Activated CD8-positive, alpha-beta T cell treated with anti-CD3 and anti-CD28 coated beads for 36 hours (primary cell): ENCODE measurements at regions not wholly inside any gene's neighbourhood (a gene's known extent, or its start where the extent isn't known, plus 50 kb on each side); places are given as distances from the start of the nearest gene placed in this dataset.
"Not testable (repeated sequence)": the region's sequence is repeated elsewhere in the genome, so short reads cannot be mapped to it uniquely, and the experiment has no call there.

Source experiments
- ATAC-seq: fragments of 200-7000 bp; cut with Tn5 transposase; one replicate; pipeline ENCODE4 v1.10.0; 2021; ENCODE audit warnings: mild to moderate bottlenecking, moderate library complexity
- CTCF ChIA-PET: fragments of 350-600 bp; sonication (Branson Sonifier 250); formaldehyde crosslinking; loops from one replicate; lab custom pipeline; 2021; ENCODE audit warnings: antibody characterized with exemption; lab: Charles Lee
- POLR2A ChIA-PET: fragments of 350-600 bp; sonication (Branson Sonifier 250); formaldehyde crosslinking; loops from one replicate; lab custom pipeline; 2021; ENCODE audit warnings: antibody characterized with exemption; lab: Charles Lee
- DNase-seq: peaks from one replicate; pipeline ENCODE4 v3.0.0-alpha.2; 2020
- H3K27ac Mint-ChIP-seq: one replicate; pipeline ENCODE4 v1.8.0; 2021; ENCODE audit warnings: mild to moderate bottlenecking, mixed read lengths
- H3K27me3 Mint-ChIP-seq: one replicate; pipeline ENCODE4 v1.8.0; 2021; ENCODE audit warnings: mixed read lengths
- H3K36me3 Mint-ChIP-seq: one replicate; pipeline ENCODE4 v1.8.0; 2021; ENCODE audit warnings: low read depth, mixed read lengths
- H3K4me1 Mint-ChIP-seq: one replicate; pipeline ENCODE4 v1.8.0; 2021; ENCODE audit warnings: low read depth, mixed read lengths
- H3K4me3 Mint-ChIP-seq: one replicate; pipeline ENCODE4 v1.8.0; 2021; ENCODE audit warnings: mild to moderate bottlenecking, moderate library complexity, mixed read lengths
- H3K9me3 Mint-ChIP-seq: one replicate; pipeline ENCODE4 v1.8.0; 2021; ENCODE audit warnings: mixed read lengths
- CTCF ChIP-seq: fragments of 200-600 bp; IDR thresholded peaks from one replicate; pipeline ENCODE4 v1.8.0; 2022; ENCODE audit warnings: antibody characterized with exemption, mild to moderate bottlenecking
- intact Hi-C: fragments of 100-400 bp; cut with micrococcal nuclease; formaldehyde crosslinking; loops from one replicate; pipeline ENCODE4 v1.10.0; 2022

- no peaks in the 10 kb centered on the region for H3K4me1 Mint-ChIP-seq
- intact Hi-C loops, result no loop called here
- TF ChIP-seq CTCF, result no peak
- DNase-seq (no peak), ATAC-seq (no peak)
- H3K9me3 Mint-ChIP-seq, result peaks cover 2% of the 10 kb centered on the region
- H3K4me3 Mint-ChIP-seq, result no peak overlapping the region
- peaks cover 2% of the 10 kb centered on the region for H3K36me3 Mint-ChIP-seq
- CTCF ChIA-PET, result no interaction called here
- peaks cover 15% of the 10 kb centered on the region for H3K27me3 Mint-ChIP-seq
- POLR2A ChIA-PET, result no interaction called here
- H3K27ac Mint-ChIP-seq, result no peak overlapping the region
Observed at GRCh38 chr2:62603154-62603712, 97.2 kb upstream of the TMEM17 start.

GRCh38 chr2:62599674-62600410, 93.8 kb upstream of the TMEM17 start:
- CTCF ChIA-PET, intact Hi-C loops, H3K36me3 Mint-ChIP-seq, H3K4me3 Mint-ChIP-seq, H3K27ac Mint-ChIP-seq, DNase-seq, H3K9me3 Mint-ChIP-seq, ATAC-seq, H3K4me1 Mint-ChIP-seq: not testable (repeated sequence)
- POLR2A ChIA-PET, result interaction anchor here (0.6 kb wide), 1 partner anchor 369 kb away, joined by 3 read pairs; no protein-coding TSS in a partner anchor
- peaks cover 11% of the 10 kb centered on the region for H3K27me3 Mint-ChIP-seq

GRCh38 chr2:62597323-62597722, 91.3 kb upstream of the TMEM17 start:
- Mint-ChIP-seq H3K27ac (no peak overlapping the region), H3K27me3 (peaks cover 2% of the 10 kb centered on the region), H3K4me1 (no peaks in the 10 kb centered on the region), H3K4me3 (no peak overlapping the region), H3K36me3 (no peaks in the 10 kb centered on the region), H3K9me3 (no peaks in the 10 kb centered on the region)
- no peak for TF ChIP-seq CTCF
- no peak for ATAC-seq
- no peak for DNase-seq
- ChIA-PET CTCF (no interaction called here), POLR2A (no interaction called here)
- intact Hi-C loops, result no loop called here

GRCh38 chr2:62596061-62596921, 90.3 kb upstream of the TMEM17 start:
- intact Hi-C loops, result no loop called here
- Mint-ChIP-seq H3K4me1 (no peaks in the 10 kb centered on the region), H3K9me3 (no peaks in the 10 kb centered on the region), H3K27ac (no peak overlapping the region), H3K4me3 (no peak overlapping the region), H3K36me3 (no peaks in the 10 kb centered on the region), H3K27me3 (peaks cover 2% of the 10 kb centered on the region)
- no peak for TF ChIP-seq CTCF
- POLR2A ChIA-PET, result no interaction called here
- ATAC-seq, result no peak
- DNase-seq, result no peak
- CTCF ChIA-PET, result no interaction called here

GRCh38 chr2:62595474-62595873, 89.5 kb upstream of the TMEM17 start:
- H3K27me3 Mint-ChIP-seq, result peaks cover 2% of the 10 kb centered on the region
- no peaks in the 10 kb centered on the region for H3K9me3 Mint-ChIP-seq
- ChIA-PET POLR2A (no interaction called here), CTCF (interaction anchor here (0.9 to 1.1 kb wide), 3 partner anchors 43 to 326 kb away, joined by 3 to 4 read pairs (median 3); no protein-coding TSS in a partner anchor)
- ATAC-seq (no peak), DNase-seq (no peak)
- no peak overlapping the region for H3K4me3 Mint-ChIP-seq
- intact Hi-C loops, result no loop called here
- TF ChIP-seq CTCF, result no peak
- H3K36me3 Mint-ChIP-seq, result no peaks in the 10 kb centered on the region
- no peaks in the 10 kb centered on the region for H3K4me1 Mint-ChIP-seq
- no peak overlapping the region for H3K27ac Mint-ChIP-seq
